ENCODE measurements at regions not wholly inside any gene's neighbourhood (a gene's known extent, or its start where the extent isn't known, plus 50 kb on each side); places are given as distances from the start of the nearest gene placed in this dataset.

DNA sequence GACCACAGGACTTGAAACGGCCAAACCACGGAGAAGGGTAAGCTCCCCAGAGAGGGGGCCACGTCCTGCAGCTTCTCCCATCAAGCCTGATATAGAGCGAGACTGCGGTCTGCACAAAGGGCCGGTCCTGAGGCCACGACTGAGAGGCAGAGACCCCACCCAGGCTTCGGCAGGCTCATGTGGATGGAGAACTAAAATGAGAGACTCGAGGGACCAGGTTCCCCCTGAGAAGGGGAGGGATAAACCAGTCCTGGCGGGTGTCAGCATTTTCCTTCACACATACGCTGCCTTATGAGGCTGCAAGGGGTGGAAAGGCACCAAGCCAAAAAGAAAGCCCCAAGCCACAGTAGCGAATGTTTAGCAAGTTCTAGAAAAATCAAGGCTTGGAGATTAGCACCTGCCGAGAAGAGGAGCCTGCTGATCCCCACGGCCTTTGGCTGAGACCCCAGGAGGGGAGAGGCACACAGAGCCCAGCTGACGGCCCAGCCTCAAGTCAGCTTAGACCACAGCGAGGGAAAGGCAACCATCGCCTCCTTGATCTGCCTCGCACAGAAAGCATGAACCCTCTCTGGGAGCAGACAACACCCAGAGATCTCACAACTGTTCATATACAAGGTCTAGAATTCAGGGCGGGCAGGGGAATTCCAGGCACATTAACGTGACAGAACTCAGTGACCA is 92.6 kb upstream of the RNF32 start:
- TF ChIP-seq, protein P1, sequence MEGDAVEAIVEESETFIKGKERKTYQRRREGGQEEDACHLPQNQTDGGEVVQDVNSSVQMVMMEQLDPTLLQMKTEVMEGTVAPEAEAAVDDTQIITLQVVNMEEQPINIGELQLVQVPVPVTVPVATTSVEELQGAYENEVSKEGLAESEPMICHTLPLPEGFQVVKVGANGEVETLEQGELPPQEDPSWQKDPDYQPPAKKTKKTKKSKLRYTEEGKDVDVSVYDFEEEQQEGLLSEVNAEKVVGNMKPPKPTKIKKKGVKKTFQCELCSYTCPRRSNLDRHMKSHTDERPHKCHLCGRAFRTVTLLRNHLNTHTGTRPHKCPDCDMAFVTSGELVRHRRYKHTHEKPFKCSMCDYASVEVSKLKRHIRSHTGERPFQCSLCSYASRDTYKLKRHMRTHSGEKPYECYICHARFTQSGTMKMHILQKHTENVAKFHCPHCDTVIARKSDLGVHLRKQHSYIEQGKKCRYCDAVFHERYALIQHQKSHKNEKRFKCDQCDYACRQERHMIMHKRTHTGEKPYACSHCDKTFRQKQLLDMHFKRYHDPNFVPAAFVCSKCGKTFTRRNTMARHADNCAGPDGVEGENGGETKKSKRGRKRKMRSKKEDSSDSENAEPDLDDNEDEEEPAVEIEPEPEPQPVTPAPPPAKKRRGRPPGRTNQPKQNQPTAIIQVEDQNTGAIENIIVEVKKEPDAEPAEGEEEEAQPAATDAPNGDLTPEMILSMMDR (IDR thresholded peaks at IDR 0.05): no peak
- TF ChIP-seq POLR2A (IDR thresholded peaks at IDR 0.05): no peak

Data from esophagus squamous epithelium (tissue), 4 donors.